ENCODE measurements at regions not wholly inside any gene's neighbourhood (a gene's known extent, or its start where the extent isn't known, plus 50 kb on each side); places are given as distances from the start of the nearest gene placed in this dataset.
A peak's percentile ranks its signal among the peaks of the same experiment; 100 is the strongest.
"Not testable (repeated sequence)": the region's sequence is repeated elsewhere in the genome, so short reads cannot be mapped to it uniquely, and the experiment has no call there.

GRCh38 chr15:69873807-69874206, 223.9 kb downstream of the TLE3 start:
- no peak for DNase-seq
- TF ChIP-seq, protein P1, sequence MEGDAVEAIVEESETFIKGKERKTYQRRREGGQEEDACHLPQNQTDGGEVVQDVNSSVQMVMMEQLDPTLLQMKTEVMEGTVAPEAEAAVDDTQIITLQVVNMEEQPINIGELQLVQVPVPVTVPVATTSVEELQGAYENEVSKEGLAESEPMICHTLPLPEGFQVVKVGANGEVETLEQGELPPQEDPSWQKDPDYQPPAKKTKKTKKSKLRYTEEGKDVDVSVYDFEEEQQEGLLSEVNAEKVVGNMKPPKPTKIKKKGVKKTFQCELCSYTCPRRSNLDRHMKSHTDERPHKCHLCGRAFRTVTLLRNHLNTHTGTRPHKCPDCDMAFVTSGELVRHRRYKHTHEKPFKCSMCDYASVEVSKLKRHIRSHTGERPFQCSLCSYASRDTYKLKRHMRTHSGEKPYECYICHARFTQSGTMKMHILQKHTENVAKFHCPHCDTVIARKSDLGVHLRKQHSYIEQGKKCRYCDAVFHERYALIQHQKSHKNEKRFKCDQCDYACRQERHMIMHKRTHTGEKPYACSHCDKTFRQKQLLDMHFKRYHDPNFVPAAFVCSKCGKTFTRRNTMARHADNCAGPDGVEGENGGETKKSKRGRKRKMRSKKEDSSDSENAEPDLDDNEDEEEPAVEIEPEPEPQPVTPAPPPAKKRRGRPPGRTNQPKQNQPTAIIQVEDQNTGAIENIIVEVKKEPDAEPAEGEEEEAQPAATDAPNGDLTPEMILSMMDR (IDR thresholded peaks at IDR 0.05; ENCODE audit: low read depth, low read length), result no peak
- no peaks in the 10 kb centered on the region for H3K9me3 ChIP-seq
- no peak overlapping the region for H3K4me3 ChIP-seq (ENCODE audit: low read depth, low read length)
- H3K36me3 ChIP-seq, result no peaks in the 10 kb centered on the region
- H3K27me3 ChIP-seq, result no peaks in the 10 kb centered on the region
- H3K4me1 ChIP-seq, result no peaks in the 10 kb centered on the region; the same call in 1 of the 2 replicates

GRCh38 chr15:69874321-69874720, 223.4 kb downstream of the TLE3 start:
- H3K4me1 ChIP-seq, result no peaks in the 10 kb centered on the region; the same call in 1 of the 2 replicates
- H3K27me3 ChIP-seq, result no peaks in the 10 kb centered on the region
- H3K4me3 ChIP-seq (ENCODE audit: low read depth, low read length), result no peak overlapping the region
- no peaks in the 10 kb centered on the region for H3K9me3 ChIP-seq
- TF ChIP-seq, protein P1 (IDR thresholded peaks at IDR 0.05; ENCODE audit: low read depth, low read length), result no peak
- no peak for DNase-seq
- H3K36me3 ChIP-seq, result no peaks in the 10 kb centered on the region

GRCh38 chr15:69876064-69876940, 221.4 kb downstream of the TLE3 start:
- H3K27me3 ChIP-seq, result no peaks in the 10 kb centered on the region
- no peaks in the 10 kb centered on the region for H3K36me3 ChIP-seq
- TF ChIP-seq, protein P1 (IDR thresholded peaks at IDR 0.05; ENCODE audit: low read depth, low read length), result peak; percentile 55
- peak overlapping the region; percentile 62 for H3K4me3 ChIP-seq (ENCODE audit: low read depth, low read length)
- no peaks in the 10 kb centered on the region; the same call in 1 of the 2 replicates for H3K4me1 ChIP-seq
- H3K9me3 ChIP-seq, result no peaks in the 10 kb centered on the region
- DNase-seq, result peak; percentile 82

GRCh38 chr15:69879963-69880362, 217.8 kb downstream of the TLE3 start:
- not testable (repeated sequence) for H3K36me3 ChIP-seq; H3K27me3 ChIP-seq; DNase-seq; H3K9me3 ChIP-seq; H3K4me1 ChIP-seq; H3K4me3 ChIP-seq (ENCODE audit: low read depth, low read length)

DNA sequence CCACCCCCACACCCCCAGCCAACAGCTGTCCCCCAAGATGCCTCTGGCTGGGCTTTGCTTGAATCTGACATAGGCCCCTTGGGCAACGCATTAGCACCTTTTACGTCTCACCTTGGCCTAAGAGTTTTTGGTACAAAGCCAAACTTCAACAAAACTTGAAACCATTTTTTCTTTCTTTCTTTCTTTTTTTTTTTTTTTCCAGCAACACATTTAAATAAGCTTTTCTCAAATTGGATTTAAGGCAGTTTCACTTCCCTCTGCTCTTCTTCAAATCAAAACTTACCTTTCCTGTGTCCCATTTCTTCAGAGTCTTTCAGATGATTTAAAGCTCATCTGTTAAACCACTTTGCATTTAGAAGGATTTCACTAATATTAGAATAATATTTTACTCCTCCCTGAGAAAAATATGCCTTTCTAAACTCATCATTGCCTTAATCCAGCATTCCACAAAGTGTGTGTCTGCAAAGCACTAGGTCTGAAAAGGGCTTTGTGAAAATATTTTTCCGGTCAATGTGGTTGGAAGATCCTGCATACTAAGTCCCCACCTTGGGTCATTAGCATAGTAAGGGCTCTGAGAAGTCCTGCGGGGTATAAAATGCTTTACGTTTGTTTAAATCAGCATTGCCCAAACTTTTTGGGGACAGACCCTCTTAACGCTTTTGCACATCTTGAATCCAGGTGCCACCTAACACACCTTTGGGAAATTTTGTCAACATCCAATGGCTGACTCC, 217.0 kb downstream of the TLE3 start:
- H3K27me3 ChIP-seq, result no peaks in the 10 kb centered on the region
- H3K4me3 ChIP-seq (ENCODE audit: low read depth, low read length), result no peak overlapping the region
- peaks cover 6% of the 10 kb centered on the region; the same call in 1 of the 2 replicates for H3K4me1 ChIP-seq
- H3K36me3 ChIP-seq, result no peaks in the 10 kb centered on the region
- TF ChIP-seq, protein P1 (IDR thresholded peaks at IDR 0.05; ENCODE audit: low read depth, low read length), result no peak
- H3K9me3 ChIP-seq, result no peaks in the 10 kb centered on the region
- DNase-seq, result no peak

GRCh38 chr15:69881302-69881670, 216.4 kb downstream of the TLE3 start:
- peaks cover 6% of the 10 kb centered on the region; the same call in 1 of the 2 replicates for H3K4me1 ChIP-seq
- DNase-seq, result no peak
- TF ChIP-seq, protein P1 (IDR thresholded peaks at IDR 0.05; ENCODE audit: low read depth, low read length), result no peak
- no peaks in the 10 kb centered on the region for H3K36me3 ChIP-seq
- no peaks in the 10 kb centered on the region for H3K27me3 ChIP-seq
- H3K9me3 ChIP-seq, result no peaks in the 10 kb centered on the region
- no peak overlapping the region for H3K4me3 ChIP-seq (ENCODE audit: low read depth, low read length)

All from BE2C (cell line).